ENCODE measurements at regions not wholly inside any gene's neighbourhood (a gene's known extent, or its start where the extent isn't known, plus 50 kb on each side); places are given as distances from the start of the nearest gene placed in this dataset.

DNA sequence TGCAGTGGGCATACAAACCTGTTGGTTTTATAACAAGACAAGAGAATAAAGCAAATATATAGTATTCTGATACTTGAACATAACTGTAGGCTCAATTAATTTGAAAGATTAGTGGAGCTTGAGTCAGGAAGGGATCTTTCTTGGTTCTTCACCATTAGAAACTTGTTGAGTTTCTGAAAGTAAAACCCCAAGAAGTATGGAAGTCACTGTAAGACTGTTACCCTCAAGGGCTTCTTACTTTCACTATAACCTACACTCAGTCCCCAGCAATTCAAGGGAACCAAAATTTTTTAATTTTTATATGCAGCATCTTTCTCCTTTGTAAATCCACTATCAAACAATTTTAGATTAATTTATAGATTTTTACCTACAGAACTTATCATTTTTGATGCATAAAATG is 2019.2 kb upstream of the ADGRL3 start:
- no peak for DNase-seq (ENCODE audit: low spot score)
- no peaks in the 10 kb centered on the region for H3K36me3 Mint-ChIP-seq
- ChIA-PET POLR2A (no interaction called here), CTCF (no interaction called here)
- no peak for ATAC-seq
- no peaks in the 10 kb centered on the region for H3K4me1 Mint-ChIP-seq
- no peaks in the 10 kb centered on the region for H3K9me3 Mint-ChIP-seq
- TF ChIP-seq, protein P1, sequence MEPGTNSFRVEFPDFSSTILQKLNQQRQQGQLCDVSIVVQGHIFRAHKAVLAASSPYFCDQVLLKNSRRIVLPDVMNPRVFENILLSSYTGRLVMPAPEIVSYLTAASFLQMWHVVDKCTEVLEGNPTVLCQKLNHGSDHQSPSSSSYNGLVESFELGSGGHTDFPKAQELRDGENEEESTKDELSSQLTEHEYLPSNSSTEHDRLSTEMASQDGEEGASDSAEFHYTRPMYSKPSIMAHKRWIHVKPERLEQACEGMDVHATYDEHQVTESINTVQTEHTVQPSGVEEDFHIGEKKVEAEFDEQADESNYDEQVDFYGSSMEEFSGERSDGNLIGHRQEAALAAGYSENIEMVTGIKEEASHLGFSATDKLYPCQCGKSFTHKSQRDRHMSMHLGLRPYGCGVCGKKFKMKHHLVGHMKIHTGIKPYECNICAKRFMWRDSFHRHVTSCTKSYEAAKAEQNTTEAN (CRISPR knock-in tag; IDR thresholded peaks at IDR 0.05): no peak
- TF ChIP-seq PRRX2 (CRISPR knock-in tag; IDR thresholded peaks at IDR 0.05): no peak
- TF ChIP-seq, protein P2, sequence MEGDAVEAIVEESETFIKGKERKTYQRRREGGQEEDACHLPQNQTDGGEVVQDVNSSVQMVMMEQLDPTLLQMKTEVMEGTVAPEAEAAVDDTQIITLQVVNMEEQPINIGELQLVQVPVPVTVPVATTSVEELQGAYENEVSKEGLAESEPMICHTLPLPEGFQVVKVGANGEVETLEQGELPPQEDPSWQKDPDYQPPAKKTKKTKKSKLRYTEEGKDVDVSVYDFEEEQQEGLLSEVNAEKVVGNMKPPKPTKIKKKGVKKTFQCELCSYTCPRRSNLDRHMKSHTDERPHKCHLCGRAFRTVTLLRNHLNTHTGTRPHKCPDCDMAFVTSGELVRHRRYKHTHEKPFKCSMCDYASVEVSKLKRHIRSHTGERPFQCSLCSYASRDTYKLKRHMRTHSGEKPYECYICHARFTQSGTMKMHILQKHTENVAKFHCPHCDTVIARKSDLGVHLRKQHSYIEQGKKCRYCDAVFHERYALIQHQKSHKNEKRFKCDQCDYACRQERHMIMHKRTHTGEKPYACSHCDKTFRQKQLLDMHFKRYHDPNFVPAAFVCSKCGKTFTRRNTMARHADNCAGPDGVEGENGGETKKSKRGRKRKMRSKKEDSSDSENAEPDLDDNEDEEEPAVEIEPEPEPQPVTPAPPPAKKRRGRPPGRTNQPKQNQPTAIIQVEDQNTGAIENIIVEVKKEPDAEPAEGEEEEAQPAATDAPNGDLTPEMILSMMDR (IDR thresholded peaks at IDR 0.05): no peak
- TF ChIP-seq NR3C1 (CRISPR knock-in tag; conservative IDR thresholded peaks at IDR 0.05; ENCODE audit: low read depth): no peak
- no peak for TF ChIP-seq GRHL2 (CRISPR knock-in tag; IDR thresholded peaks at IDR 0.05; ENCODE audit: insufficient replicate concordance, severe bottlenecking)
- TF ChIP-seq NR2C2 (CRISPR knock-in tag; IDR thresholded peaks at IDR 0.05): no peak
- no peak for TF ChIP-seq TEAD4 (CRISPR knock-in tag; IDR thresholded peaks at IDR 0.05)
- no peak for TF ChIP-seq KAT7 (CRISPR knock-in tag; IDR thresholded peaks at IDR 0.05; ENCODE audit: borderline replicate concordance)
- TF ChIP-seq OVOL2 (CRISPR knock-in tag; IDR thresholded peaks at IDR 0.05; ENCODE audit: borderline replicate concordance): no peak
- TF ChIP-seq ZNF121 (CRISPR knock-in tag; IDR thresholded peaks at IDR 0.05): no peak
- TF ChIP-seq FOXJ3 (CRISPR knock-in tag; IDR thresholded peaks at IDR 0.05; ENCODE audit: borderline replicate concordance): no peak
- TF ChIP-seq, protein P3, sequence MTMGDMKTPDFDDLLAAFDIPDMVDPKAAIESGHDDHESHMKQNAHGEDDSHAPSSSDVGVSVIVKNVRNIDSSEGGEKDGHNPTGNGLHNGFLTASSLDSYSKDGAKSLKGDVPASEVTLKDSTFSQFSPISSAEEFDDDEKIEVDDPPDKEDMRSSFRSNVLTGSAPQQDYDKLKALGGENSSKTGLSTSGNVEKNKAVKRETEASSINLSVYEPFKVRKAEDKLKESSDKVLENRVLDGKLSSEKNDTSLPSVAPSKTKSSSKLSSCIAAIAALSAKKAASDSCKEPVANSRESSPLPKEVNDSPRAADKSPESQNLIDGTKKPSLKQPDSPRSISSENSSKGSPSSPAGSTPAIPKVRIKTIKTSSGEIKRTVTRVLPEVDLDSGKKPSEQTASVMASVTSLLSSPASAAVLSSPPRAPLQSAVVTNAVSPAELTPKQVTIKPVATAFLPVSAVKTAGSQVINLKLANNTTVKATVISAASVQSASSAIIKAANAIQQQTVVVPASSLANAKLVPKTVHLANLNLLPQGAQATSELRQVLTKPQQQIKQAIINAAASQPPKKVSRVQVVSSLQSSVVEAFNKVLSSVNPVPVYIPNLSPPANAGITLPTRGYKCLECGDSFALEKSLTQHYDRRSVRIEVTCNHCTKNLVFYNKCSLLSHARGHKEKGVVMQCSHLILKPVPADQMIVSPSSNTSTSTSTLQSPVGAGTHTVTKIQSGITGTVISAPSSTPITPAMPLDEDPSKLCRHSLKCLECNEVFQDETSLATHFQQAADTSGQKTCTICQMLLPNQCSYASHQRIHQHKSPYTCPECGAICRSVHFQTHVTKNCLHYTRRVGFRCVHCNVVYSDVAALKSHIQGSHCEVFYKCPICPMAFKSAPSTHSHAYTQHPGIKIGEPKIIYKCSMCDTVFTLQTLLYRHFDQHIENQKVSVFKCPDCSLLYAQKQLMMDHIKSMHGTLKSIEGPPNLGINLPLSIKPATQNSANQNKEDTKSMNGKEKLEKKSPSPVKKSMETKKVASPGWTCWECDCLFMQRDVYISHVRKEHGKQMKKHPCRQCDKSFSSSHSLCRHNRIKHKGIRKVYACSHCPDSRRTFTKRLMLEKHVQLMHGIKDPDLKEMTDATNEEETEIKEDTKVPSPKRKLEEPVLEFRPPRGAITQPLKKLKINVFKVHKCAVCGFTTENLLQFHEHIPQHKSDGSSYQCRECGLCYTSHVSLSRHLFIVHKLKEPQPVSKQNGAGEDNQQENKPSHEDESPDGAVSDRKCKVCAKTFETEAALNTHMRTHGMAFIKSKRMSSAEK (CRISPR knock-in tag; IDR thresholded peaks at IDR 0.05; ENCODE audit: borderline replicate concordance): no peak
- no peak for TF ChIP-seq NR1H2 (CRISPR knock-in tag; IDR thresholded peaks at IDR 0.05)
- TF ChIP-seq, protein P4, sequence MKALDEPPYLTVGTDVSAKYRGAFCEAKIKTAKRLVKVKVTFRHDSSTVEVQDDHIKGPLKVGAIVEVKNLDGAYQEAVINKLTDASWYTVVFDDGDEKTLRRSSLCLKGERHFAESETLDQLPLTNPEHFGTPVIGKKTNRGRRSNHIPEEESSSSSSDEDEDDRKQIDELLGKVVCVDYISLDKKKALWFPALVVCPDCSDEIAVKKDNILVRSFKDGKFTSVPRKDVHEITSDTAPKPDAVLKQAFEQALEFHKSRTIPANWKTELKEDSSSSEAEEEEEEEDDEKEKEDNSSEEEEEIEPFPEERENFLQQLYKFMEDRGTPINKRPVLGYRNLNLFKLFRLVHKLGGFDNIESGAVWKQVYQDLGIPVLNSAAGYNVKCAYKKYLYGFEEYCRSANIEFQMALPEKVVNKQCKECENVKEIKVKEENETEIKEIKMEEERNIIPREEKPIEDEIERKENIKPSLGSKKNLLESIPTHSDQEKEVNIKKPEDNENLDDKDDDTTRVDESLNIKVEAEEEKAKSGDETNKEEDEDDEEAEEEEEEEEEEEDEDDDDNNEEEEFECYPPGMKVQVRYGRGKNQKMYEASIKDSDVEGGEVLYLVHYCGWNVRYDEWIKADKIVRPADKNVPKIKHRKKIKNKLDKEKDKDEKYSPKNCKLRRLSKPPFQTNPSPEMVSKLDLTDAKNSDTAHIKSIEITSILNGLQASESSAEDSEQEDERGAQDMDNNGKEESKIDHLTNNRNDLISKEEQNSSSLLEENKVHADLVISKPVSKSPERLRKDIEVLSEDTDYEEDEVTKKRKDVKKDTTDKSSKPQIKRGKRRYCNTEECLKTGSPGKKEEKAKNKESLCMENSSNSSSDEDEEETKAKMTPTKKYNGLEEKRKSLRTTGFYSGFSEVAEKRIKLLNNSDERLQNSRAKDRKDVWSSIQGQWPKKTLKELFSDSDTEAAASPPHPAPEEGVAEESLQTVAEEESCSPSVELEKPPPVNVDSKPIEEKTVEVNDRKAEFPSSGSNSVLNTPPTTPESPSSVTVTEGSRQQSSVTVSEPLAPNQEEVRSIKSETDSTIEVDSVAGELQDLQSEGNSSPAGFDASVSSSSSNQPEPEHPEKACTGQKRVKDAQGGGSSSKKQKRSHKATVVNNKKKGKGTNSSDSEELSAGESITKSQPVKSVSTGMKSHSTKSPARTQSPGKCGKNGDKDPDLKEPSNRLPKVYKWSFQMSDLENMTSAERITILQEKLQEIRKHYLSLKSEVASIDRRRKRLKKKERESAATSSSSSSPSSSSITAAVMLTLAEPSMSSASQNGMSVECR (CRISPR knock-in tag; IDR thresholded peaks at IDR 0.05; ENCODE audit: borderline replicate concordance): no peak
- no peak overlapping the region for H3K4me3 Mint-ChIP-seq
- H3K27ac Mint-ChIP-seq: no peak overlapping the region
- no peaks in the 10 kb centered on the region for H3K27me3 Mint-ChIP-seq (ENCODE audit: low read depth)

DNA sequence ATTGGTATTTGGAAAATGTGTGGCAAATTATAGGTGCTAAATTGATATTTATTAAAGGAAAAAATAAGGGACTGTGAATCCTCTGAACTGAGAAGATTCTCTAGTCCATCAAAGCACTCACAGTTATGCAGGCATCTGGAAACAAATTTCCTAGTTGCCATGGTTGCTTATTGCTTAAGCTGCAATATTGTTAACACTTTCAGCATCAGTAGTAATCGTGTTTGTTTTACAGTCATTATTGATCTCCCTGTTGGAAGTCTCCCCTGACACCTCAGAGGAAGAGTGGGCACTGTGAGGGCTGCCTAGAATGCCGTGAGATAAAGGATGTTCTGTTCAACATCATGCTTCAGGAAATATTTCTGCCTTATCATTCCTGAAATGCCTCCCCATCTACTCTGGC is 2004.3 kb upstream of the ADGRL3 start:
- no peaks in the 10 kb centered on the region for H3K27me3 Mint-ChIP-seq (ENCODE audit: low read depth)
- ATAC-seq (no peak), DNase-seq (ENCODE audit: low spot score) (no peak)
- ChIA-PET POLR2A (no interaction called here), CTCF (no interaction called here)
- no peaks in the 10 kb centered on the region for H3K36me3 Mint-ChIP-seq
- no peaks in the 10 kb centered on the region for H3K4me1 Mint-ChIP-seq
- H3K9me3 Mint-ChIP-seq: peaks cover 7% of the 10 kb centered on the region
- H3K4me3 Mint-ChIP-seq: no peak overlapping the region
- no peak overlapping the region for H3K27ac Mint-ChIP-seq
- TF ChIP-seq ZBTB21 (CRISPR knock-in tag; IDR thresholded peaks at IDR 0.05; ENCODE audit: borderline replicate concordance) (no peak), NR2C2 (CRISPR knock-in tag; IDR thresholded peaks at IDR 0.05) (no peak), FOXJ3 (CRISPR knock-in tag; IDR thresholded peaks at IDR 0.05; ENCODE audit: borderline replicate concordance) (no peak), SMAD4 (CRISPR knock-in tag; IDR thresholded peaks at IDR 0.05) (no peak), GABPB1 (CRISPR knock-in tag; IDR thresholded peaks at IDR 0.05) (no peak), OVOL2 (CRISPR knock-in tag; IDR thresholded peaks at IDR 0.05; ENCODE audit: borderline replicate concordance) (no peak), EMX1 (CRISPR knock-in tag; IDR thresholded peaks at IDR 0.05) (no peak), PRRX2 (CRISPR knock-in tag; IDR thresholded peaks at IDR 0.05) (no peak)
- TF ChIP-seq, protein P5, sequence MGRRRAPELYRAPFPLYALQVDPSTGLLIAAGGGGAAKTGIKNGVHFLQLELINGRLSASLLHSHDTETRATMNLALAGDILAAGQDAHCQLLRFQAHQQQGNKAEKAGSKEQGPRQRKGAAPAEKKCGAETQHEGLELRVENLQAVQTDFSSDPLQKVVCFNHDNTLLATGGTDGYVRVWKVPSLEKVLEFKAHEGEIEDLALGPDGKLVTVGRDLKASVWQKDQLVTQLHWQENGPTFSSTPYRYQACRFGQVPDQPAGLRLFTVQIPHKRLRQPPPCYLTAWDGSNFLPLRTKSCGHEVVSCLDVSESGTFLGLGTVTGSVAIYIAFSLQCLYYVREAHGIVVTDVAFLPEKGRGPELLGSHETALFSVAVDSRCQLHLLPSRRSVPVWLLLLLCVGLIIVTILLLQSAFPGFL (CRISPR knock-in tag; IDR thresholded peaks at IDR 0.05; ENCODE audit: borderline replicate concordance): no peak
- TF ChIP-seq, protein P6, sequence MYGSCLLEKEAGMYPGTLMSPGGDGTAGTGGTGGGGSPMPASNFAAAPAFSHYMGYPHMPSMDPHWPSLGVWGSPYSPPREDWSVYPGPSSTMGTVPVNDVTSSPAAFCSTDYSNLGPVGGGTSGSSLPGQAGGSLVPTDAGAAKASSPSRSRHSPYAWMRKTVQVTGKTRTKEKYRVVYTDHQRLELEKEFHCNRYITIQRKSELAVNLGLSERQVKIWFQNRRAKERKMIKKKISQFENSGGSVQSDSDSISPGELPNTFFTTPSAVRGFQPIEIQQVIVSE (CRISPR knock-in tag; IDR thresholded peaks at IDR 0.05; ENCODE audit: borderline replicate concordance): no peak
- TF ChIP-seq, protein P7, sequence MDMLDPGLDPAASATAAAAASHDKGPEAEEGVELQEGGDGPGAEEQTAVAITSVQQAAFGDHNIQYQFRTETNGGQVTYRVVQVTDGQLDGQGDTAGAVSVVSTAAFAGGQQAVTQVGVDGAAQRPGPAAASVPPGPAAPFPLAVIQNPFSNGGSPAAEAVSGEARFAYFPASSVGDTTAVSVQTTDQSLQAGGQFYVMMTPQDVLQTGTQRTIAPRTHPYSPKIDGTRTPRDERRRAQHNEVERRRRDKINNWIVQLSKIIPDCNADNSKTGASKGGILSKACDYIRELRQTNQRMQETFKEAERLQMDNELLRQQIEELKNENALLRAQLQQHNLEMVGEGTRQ (CRISPR knock-in tag; IDR thresholded peaks at IDR 0.05): no peak

All from WTC11 (cell line).